GM18507 (cell line): ENCODE measurements at regions not wholly inside any gene's neighbourhood (a gene's known extent, or its start where the extent isn't known, plus 50 kb on each side); places are given as distances from the start of the nearest gene placed in this dataset.
"Not testable (repeated sequence)": the region's sequence is repeated elsewhere in the genome, so short reads cannot be mapped to it uniquely, and the experiment has no call there.

Experiments
- DNase-seq: peaks from one replicate; pipeline ENCODE4 v3.0.0; 2011; ENCODE audit warnings: low read depth; ENCODE audit not compliant: insufficient read length; ENCODE audit errors: extremely low spot score
- FAIRE-seq: peaks from 2 replicates; lab custom pipeline; 2011; peaks lifted over from hg19 to GRCh38; lab: Jason Lieb, UNC

DNA sequence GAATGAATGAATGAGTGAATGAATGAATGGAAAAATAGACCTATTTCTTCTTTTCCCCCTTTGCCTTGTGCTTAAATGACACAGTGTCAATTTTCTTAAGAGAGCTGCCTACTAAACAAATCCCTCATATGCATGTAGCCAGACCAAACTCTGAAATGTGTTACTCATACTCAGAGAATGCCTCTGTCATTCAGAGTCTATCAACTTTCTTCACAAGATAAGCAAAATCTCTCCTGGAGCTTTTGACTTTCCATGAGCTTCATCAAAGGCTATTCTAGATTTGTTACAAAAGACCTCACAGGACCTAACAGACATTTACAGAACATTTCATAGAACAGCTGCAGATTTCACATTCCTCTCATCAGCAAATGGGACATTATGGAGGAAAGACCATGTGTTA lies 275.7 kb upstream of the MSX2 start:
- FAIRE-seq (no peak), DNase-seq (no peak)

DNA sequence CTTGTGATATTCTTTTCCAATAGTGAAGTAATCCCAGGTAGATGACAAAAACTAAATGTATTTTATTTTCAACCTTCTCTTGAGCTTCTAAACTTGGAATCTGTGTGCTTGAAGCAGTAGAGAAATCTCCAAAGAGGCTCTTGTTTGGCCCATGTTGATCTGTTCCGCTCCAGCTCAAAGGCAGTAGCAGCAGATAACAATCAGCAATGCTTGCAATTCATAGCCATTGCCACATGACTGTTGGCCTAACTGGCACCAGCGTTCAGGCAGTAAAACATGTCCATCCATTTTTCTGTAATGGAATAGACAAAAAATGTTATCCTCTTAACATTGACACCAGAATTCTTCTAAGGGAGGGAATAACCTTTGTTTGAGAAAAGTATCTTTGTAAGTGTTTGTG lies 270.7 kb upstream of the MSX2 start:
- FAIRE-seq = no peak

DNA sequence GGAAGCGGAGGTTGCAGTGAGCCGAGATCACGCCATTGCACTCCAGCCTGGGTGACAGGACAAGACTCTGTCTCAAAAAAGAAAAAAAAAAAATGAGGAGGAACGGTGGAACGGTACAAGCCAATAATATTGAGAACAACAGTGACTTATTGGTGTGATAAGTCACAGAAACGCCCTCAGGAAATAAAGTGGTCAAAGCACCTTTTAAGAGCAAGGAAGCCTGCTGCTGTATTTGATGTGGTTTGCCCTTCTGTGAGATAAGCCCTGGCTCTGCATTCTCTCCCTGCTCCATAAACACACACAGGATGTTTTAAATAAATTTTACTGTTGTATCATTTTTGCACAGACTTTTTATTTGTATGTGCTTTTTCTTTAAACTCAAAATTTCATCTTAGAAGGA lies 269.9 kb upstream of the MSX2 start:
- FAIRE-seq (no peak), DNase-seq (no peak)

More for the DNA sequence above, 270.7 kb upstream of the MSX2 start:
- no peak for DNase-seq

DNA sequence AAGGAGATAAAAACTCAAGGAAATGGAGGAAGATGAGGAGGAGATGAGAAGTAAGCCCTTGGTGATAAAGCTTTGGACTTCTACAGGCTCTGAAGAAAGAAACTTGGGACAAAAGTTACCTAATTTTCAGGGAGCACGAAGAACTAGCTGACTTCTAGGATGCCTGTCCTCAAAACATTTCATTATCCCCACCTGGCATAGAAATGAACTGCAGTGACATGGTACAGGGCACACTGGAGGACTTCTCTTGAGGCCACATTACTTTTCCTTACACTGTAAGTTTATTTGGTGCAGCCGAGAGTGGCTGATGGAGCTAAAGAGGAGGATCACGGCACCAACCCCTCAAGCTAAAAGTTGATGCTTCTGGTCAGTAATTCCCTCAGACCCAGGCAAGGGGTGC lies 269.5 kb upstream of the MSX2 start:
- DNase-seq (no peak), FAIRE-seq (no peak)

DNA sequence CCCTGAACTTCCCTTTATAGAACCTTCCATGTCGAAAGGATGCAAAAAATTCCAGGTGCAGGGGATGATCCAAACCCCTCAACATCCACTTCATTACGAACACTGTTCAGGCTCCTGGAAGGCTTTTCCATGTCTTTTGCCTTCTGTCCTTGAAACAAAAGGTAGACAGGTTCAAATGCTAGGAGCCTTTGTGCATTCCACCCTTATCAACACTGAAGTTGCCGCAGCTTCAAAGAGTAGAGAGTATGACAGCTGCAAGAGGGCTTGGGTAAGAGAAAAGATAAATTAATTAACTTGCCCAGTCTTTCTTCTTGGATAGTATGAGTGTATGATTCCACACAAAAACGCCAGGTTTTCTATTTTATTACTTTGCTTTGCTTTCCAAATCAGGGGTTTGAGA lies 269.1 kb upstream of the MSX2 start:
- DNase-seq (no peak), FAIRE-seq (no peak)

DNA sequence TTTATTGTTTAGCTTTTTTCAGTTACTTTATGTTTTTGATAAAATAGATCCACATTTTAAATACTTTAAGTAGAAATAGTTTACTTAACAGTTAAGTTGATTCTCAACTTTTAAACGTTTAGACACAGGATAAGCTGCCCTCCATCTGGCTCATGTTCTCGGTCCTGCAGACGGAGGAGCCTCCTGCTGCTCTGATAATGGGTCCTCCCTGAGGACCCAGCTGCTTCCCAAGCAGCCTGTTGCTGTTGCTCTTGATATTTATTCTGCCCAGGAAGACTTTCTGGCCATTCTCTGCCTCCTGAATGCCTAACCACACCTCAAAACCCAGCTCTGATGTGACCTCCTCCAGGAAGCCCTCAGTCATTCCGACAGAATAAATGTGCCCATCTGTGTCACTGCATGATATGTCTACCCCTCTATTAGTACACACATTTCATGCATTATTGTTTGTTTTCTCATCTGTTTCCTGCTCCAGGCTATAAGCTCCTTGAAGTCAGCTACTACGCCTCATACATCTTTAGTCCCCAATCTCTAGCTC lies 267.2 kb upstream of the MSX2 start:
- DNase-seq (no peak), FAIRE-seq (no peak)

DNA sequence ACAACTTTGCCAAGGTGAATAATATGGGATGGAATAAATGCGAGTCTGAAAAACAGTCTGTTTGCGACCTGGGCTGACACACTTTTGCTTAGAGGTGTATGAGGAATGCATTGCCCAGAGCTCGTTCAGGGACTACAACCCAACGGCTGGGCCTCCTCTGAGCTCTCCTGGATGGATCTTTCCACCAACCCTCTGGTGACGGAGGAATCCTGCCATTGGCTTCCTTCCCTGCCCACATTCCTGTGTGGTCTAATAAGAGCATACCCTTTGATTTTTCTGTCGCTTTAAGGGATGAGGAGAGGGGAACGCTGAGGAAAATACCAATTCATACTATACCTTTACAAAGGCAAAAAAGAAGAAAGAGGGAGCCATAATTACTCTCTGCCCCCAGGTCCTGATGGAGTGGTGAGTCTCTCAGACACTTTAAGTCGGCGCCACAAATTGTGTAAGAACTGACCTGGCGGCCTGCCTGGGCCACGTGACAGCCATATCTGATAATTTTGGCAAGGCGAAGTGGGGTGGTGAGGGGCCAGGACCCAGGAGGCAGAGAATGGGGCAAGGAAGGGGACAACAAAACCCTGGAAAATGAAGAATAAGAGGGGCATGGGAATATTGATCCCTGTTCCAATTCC lies 265.2 kb upstream of the MSX2 start:
- no peak for FAIRE-seq

DNA sequence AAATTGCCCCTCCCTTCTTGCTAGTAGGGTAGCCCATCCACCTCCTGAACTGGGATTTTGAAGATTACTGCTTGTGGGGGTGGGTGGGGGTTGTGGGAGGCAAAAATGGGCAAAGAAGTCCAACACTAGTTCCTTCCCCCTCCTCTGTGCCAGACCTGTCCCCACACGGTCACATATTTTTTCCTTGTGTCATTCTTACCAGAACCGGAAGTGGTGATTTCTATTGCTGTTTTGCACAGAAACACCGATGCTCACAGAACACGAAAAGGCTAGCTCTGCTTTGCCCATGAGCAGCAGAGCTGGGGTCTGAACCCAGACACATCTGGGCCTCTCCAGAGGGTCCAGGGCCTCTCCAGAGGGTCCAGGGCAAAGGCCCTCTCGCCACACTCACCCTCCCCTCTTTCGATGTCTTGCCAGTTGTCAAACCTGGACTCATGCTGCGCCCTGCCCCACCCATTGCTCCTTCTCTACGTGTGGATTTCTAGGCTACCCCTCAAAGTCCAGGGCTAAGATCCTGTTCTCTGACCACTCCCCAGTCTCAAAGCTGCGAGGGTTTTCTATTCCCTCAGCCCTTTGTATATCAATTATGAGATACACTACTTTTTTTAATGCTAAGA lies 264.4 kb upstream of the MSX2 start:
- FAIRE-seq (no peak), DNase-seq (no peak)

More for the DNA sequence above, 265.2 kb upstream of the MSX2 start:
- DNase-seq = no peak

DNA sequence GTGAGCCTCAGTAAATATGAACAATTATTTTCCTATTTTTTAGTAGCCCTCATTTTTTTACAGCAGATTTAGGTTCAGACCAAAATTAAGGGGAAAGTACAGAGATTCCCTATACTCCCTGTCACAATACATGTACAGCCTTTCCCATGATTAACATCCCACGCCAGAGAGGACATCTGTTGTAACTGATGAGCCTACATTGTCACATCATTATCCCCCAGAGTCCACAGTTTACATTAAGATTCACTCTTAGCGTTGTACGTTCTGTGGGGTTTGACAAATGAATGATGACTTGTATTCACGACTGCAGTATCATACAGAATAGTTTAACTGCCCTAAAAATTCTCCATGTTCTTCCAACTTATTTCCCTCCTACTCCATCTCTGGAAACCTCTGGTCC lies 262.3 kb upstream of the MSX2 start:
- no peak for DNase-seq
- FAIRE-seq = no peak

DNA sequence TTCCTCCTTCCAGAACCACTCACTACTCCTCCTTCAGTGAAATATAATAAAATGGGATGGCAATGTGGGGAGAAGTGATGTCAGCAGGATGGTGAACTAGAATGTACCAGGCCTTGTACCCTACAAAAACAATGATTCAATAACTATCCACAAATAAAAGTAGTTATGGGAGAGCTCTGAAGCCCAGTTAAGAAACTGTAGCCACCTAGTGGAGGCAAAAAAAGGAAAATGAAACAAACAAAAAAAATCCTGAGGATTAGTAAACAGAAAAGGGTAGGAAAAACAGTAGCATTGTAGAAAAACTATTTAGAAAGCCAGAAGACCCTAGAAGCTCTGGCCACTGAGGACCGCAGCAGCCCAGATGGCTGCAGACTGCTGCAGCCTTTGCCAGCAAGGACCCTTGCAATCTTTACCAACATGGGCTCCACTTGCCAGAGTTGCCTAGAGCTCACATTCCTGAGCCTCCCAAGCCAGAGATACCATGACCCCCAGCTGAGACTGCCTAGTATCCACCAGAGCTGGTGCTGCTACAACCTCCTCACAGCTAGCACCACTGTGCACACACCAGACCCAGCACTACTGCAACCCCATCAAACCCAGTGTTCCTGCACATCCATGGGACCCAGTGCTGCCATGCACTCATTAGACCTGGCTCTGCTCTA lies 259.7 kb upstream of the MSX2 start:
- no peak for FAIRE-seq
- DNase-seq = no peak

DNA sequence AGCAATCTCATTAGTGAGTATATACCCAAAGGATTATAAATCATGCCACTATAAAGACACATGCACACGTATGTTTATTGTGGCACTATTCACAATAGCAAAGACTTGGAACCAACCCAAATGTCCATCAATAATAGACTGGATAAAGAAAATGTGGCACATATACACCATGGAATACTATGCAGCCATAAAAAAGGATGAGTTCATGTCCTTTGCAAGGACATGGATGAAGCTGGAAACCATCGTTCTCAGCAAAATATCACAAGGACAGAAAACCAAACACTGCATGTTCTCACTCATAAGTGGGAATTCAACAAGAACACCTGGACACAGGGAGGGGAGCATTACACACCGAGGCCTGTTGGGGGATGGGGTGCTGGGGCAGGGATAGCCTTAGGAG lies 252.9 kb upstream of the MSX2 start:
- not testable (repeated sequence) for FAIRE-seq

DNA sequence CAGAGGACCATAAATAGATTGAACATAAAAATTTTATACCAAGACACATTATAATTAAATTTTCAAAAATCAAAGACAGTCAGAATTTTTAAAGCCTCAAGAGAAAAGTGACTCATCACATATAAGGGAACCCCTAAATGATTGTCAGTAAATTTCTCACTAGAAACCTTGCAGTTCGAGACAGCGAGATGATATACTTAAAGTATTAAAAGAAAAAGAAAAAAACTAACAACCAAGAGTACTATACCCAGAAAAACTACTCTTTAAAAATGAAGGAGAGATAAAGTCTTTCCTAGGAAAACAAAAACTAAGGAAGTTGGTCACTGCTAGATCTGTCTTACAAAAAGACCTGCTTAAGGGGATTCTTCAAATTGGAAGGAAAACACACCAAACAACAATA lies 251.4 kb upstream of the MSX2 start:
- DNase-seq (no peak), FAIRE-seq (no peak)

More for the DNA sequence above, 252.9 kb upstream of the MSX2 start:
- not testable (repeated sequence) for DNase-seq

DNA sequence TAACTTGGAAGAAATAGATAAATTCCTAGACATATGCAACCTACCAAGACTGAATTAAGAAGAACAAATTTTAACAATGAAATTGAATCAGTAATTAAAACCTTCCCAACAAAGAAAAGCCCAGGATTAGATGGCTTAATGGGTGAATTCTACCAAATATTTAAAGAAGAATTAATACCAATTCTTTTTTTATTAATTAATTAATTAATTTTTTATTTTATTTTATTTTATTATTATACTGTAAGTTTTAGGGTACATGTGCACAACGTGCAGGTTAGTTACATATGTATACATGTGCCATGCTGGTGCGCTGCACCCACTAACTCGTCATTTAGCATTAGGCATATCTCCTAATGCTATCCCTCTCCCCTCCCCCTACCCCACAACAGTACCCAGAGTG lies 248.4 kb upstream of the MSX2 start:
- not testable (repeated sequence) for FAIRE-seq, DNase-seq

DNA sequence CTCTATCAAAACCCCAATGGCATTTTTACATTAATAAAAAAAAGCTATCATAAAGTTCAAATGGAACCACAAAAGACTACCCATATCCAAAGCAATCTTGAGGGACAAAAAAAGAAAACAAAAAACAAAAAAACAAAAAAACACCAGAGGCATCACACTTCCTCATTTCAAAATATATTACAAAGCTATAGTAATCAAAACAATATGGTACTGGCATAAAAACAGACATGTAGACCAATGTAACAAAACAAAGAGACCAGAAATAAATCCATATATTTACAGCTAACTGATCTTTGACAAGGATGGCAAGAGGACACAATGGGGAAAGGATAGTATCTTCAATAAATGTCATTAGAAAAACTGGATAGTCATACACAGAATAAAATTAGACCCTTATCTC lies 245.1 kb upstream of the MSX2 start:
- no peak for FAIRE-seq
- DNase-seq = no peak

DNA sequence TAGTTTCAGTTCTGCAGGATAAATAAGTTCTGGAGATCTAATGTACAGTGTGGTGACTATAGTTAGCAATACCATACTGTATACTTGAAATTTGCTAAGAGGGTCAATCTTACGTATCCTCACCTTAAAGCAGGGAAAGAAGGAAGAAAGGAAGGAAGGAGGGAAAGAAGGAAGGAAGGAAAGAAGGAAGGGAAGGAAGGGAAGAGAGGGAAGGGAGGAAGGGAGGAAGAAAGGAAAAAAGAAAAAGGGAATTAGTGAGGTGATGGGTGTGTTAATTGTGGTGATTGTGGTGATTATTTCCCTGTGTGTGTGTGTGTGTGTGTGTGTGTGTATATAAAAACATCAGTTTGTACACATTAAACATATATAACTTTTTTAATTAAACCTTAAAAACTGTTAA lies 242.6 kb upstream of the MSX2 start:
- DNase-seq (no peak), FAIRE-seq (no peak)

DNA sequence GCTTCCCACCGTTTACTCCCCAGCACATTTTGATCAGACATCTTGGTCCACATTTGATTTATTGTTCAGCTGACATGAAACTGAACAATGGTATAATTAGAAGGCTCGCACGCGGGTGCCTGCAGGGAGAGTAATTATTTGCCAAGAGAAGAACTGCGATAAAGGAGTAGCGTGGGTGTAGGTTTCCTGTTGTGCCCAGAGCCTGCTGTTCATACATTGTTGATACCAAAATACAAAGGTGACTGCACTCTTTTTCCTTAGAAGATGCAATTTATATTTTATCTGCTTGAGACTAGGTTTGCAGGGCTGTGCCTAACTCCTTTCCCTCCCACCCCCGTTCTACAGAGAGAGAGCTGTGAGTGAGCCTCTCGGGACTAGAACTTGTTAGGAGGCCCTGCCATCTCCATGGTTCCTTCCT lies 241.8 kb upstream of the MSX2 start:
- DNase-seq = no peak
- FAIRE-seq = no peak

DNA sequence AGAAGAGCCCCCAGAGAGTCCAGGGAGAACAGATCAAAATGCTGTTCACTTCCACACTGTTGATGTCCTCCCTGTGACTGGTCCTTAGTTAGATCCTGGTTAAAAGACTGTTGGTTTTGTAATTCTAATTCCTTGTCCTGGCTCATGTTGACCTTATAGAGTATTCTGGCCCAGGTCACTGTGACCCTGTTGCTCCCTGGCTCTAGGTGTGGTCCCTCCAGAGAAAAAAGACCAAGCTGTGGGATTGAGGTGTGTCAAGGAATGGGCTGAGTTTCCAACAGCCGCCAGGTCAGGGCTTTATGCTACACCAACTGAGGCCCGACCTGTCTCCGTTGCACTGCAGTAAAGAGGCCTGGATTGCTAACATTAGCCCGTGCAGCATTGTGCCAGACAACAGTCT lies 241.0 kb upstream of the MSX2 start:
- no peak for FAIRE-seq
- DNase-seq = no peak

DNA sequence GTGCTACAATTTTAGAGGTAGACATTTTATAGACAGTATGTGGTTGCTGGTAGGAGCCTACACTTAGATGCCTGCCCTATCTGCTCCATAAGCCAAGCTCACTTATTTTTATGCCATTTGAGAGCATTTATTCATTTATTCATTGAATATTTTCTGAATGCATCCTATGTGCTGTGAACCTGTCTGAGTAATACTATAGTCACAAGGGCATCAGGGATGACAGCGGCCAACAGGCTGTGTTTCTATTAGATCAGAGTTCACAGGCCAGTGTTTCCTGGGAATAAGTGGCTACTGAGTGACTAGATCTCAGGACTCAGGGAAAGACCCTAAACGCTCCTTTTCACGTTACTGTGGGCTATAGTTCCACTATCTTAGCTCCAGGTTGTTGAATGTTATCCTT lies 235.2 kb upstream of the MSX2 start:
- FAIRE-seq = no peak
- no peak for DNase-seq

DNA sequence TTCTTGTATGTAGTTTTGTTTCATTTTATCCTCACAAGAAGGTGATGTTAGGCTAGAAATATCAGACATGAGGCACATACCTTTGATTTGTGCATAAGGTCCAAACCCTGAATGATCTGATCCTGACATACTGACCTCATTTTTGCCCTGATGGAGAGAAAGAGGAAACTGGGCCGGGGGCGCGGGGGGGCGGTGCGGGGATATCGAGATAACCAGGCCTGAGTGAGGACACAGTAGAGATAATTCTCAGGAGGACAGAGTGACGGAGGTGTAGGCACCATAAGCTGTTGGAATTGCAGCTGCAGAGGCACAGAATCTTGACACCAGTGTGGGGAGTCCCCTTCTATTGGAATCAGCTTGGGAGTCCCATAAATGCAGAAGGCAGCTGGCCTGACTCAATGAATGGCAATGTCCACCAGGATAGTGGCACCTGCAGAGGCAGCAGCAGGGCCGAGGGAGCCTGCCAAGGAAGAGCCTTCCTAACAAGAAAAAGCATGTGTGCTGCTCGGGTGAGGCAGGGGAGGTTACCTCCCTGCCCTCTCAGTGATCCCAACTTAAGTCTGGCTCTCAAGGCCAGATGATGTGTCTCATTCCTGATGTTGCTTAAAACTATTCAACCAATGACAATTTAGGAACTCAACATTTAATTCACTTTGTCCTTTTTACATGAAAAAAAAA lies 234.3 kb upstream of the MSX2 start:
- no peak for DNase-seq
- FAIRE-seq = no peak

DNA sequence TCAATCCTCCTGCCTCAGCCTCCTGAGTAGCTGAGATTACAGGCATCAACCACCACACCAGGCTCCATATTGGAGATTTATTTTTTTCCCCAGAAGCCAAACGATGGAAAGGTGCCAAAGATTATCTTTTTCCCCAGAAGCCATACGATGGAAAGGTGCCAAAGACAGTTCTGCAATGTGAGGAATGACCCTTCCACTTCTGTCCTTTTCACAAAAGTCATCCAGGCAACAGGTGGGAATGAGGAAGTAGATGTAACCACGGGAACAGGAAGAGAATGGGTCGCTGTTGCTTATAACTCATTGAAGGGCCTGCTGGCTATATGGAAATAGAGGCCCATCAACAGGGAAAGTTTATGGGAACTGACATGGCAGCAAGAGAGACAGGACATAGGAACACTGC lies 233.7 kb upstream of the MSX2 start:
- FAIRE-seq (no peak), DNase-seq (no peak)
